IPS-18c (cell line): ENCODE measurements at regions not wholly inside any gene's neighbourhood (a gene's known extent, or its start where the extent isn't known, plus 50 kb on each side); places are given as distances from the start of the nearest gene placed in this dataset.

Experiments
- H3K4me3 ChIP-seq: 2 replicates; pipeline ENCODE4 v1.7.0; 2013; ENCODE audit warnings: low read depth, mild to moderate bottlenecking, low read length, moderate library complexity; ENCODE audit not compliant: insufficient read depth
- H3K9me3 ChIP-seq: one replicate; pipeline ENCODE4 v1.6.1; 2013; ENCODE audit warnings: mild to moderate bottlenecking, low read length, moderate library complexity; ENCODE audit not compliant: control insufficient read depth, insufficient read depth

GRCh38 chr13:82358284-82358683 is 1524.0 kb downstream of the SLITRK1 start:
- no peaks in the 10 kb centered on the region for H3K9me3 ChIP-seq
- H3K4me3 ChIP-seq = no peak overlapping the region

GRCh38 chr13:82356667-82357410 is 1525.4 kb downstream of the SLITRK1 start:
- H3K9me3 ChIP-seq = no peaks in the 10 kb centered on the region
- no peak overlapping the region for H3K4me3 ChIP-seq

GRCh38 chr13:82344867-82345266 is 1537.4 kb downstream of the SLITRK1 start:
- Histone ChIP-seq H3K4me3 (no peak overlapping the region), H3K9me3 (no peaks in the 10 kb centered on the region)

DNA sequence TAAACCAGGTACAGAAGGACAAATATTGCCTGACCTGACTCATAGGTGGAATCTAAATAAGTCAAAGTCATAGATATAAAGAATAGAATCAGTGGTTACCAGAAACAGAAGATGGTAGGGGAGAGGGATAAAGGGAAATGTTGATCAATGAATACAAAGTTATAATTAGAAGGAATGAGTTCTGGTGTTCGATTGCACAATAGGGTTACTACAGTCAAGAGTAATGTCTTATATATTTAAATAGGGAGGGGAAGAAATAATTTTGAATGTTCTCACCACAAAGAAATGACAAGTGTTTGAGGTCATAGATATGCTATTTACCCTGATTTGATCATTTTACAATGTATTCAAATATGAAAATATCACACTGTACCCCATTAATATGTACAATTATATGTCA is 1541.2 kb downstream of the SLITRK1 start:
- H3K4me3 ChIP-seq = no peak overlapping the region
- H3K9me3 ChIP-seq = no peaks in the 10 kb centered on the region

GRCh38 chr13:82330499-82330898 is 1551.8 kb downstream of the SLITRK1 start:
- H3K4me3 ChIP-seq = no peak overlapping the region

DNA sequence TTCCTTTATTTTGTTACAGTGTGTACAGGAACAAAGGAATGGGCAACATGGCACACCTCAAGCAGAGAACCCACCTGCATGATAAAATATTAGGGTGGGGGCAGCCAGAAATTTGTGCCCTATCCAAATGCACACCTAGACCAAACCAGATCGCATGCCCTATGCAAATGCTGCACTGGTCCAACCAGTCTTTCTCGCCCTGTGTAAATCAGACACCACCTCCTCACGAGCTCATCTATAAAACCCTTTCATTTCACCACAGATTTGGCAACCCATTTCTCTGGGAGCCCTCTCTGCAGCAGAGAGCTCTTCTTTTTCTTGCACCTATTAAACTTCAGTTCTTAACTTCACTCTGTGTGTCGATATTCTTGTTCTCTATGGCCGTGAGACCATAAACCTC is 1559.2 kb downstream of the SLITRK1 start:
- H3K9me3 ChIP-seq = no peaks in the 10 kb centered on the region
- H3K4me3 ChIP-seq = no peak overlapping the region

More at GRCh38 chr13:82330499-82330898, 1551.8 kb downstream of the SLITRK1 start:
- H3K9me3 ChIP-seq = peaks cover 4% of the 10 kb centered on the region

- H3K9me3 ChIP-seq = no peaks in the 10 kb centered on the region
Observed at GRCh38 chr13:82305588-82305987, 1576.7 kb downstream of the SLITRK1 start.

GRCh38 chr13:82298106-82298505 is 1584.2 kb downstream of the SLITRK1 start:
- H3K4me3 ChIP-seq = no peak overlapping the region
- H3K9me3 ChIP-seq = no peaks in the 10 kb centered on the region

More at GRCh38 chr13:82305588-82305987, 1576.7 kb downstream of the SLITRK1 start:
- no peak overlapping the region for H3K4me3 ChIP-seq

- Histone ChIP-seq H3K4me3 (no peak overlapping the region), H3K9me3 (no peaks in the 10 kb centered on the region)
Observed at GRCh38 chr13:82294226-82294625, 1588.0 kb downstream of the SLITRK1 start.

DNA sequence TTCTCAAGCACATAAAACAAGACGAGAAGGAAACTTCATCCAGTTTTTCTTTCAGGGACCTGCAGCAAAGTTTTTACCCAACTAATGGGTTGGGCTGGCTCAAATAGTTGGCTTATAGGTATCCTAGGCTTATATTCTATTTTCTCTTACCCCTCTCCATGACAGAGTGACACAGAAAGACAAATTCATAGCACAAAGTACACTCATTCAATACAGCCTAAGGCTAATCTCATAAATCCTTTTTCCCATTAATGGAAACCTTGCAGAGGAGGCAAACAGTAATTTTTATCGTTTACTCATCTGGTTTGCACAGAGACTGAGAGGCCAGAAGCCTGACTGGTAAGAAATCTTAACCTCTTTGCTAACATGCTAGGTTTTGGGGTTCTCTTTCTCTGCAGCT is 1589.9 kb downstream of the SLITRK1 start:
- no peak overlapping the region for H3K4me3 ChIP-seq
- H3K9me3 ChIP-seq = no peaks in the 10 kb centered on the region

GRCh38 chr13:82291852-82292251 is 1590.4 kb downstream of the SLITRK1 start:
- Histone ChIP-seq H3K9me3 (no peaks in the 10 kb centered on the region), H3K4me3 (no peak overlapping the region)

- no peak overlapping the region for H3K4me3 ChIP-seq
- no peaks in the 10 kb centered on the region for H3K9me3 ChIP-seq
Observed at GRCh38 chr13:82275644-82276043, 1606.6 kb downstream of the SLITRK1 start.

DNA sequence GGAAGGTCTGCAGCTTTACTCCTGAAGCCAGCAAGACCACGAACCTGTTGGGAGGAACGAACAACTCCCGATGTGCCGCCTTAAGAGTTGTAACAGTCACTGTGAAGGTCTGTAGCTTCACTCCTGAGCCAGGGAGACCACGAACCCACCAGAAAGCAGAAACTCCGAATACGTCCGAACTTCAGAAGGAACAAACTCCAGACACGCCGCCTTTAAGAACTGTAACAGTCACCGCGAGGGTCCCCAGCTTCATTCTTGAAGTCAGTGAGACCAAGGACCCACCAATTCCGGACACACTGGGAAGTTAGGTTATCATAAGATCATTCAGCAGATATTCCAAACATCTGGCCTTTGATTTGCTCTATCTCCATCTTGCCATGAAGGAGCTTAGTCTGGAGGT is 1623.0 kb downstream of the SLITRK1 start:
- H3K9me3 ChIP-seq = no peaks in the 10 kb centered on the region
- H3K4me3 ChIP-seq = no peak overlapping the region

- H3K4me3 ChIP-seq = no peak overlapping the region
- H3K9me3 ChIP-seq = no peaks in the 10 kb centered on the region
Observed at GRCh38 chr13:82257790-82258507, 1624.3 kb downstream of the SLITRK1 start.

DNA sequence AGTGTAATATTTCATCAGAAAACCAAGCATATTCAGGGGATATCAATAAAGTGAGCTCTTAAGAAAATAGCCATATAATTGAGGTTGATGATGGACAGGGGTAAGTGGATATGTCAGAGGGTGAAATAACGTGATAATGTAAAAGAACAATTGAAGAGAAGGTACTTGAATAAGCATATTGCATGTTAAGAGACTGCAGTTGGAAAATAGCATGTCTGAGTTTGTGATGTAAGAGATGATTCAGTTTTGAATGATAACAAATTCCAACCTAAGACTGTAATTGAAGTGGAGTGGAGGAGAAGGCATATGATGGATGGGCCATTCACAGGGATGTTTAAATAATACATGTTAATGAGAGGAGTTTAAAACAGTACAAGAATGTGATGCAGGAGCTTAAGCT is 1633.5 kb downstream of the SLITRK1 start:
- no peaks in the 10 kb centered on the region for H3K9me3 ChIP-seq
- H3K4me3 ChIP-seq = no peak overlapping the region

- H3K4me3 ChIP-seq = no peak overlapping the region
- no peaks in the 10 kb centered on the region for H3K9me3 ChIP-seq
Observed at GRCh38 chr13:82245860-82246259, 1636.4 kb downstream of the SLITRK1 start.

DNA sequence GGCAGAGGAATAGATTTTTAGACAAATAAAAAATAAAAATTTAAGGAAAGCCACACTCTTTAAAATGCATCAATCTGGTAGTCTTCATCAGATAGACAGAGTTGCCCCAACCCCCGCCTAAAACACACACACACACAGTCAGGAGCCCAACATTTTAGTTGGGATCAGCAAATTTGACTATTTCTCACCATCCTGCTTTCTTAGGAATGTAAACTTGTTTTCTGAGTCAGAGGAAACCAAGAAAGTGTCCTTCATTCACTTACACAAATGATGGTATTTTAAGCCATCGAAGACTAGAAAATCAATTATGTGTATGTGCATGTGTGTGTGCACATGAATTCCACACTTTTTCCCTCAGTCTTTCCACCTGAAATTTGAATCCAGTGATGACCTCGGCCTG is 1657.5 kb downstream of the SLITRK1 start:
- no peaks in the 10 kb centered on the region for H3K9me3 ChIP-seq

GRCh38 chr13:82221621-82222020 is 1660.7 kb downstream of the SLITRK1 start:
- H3K9me3 ChIP-seq = no peaks in the 10 kb centered on the region
- no peak overlapping the region for H3K4me3 ChIP-seq

More for the DNA sequence above, 1657.5 kb downstream of the SLITRK1 start:
- H3K4me3 ChIP-seq = no peak overlapping the region
